ENCODE measurements at regions not wholly inside any gene's neighbourhood (a gene's known extent, or its start where the extent isn't known, plus 50 kb on each side); places are given as distances from the start of the nearest gene placed in this dataset. TPM values are rescaled to one million over a fixed set of nuclear protein-coding genes. Genes with fewer than 3 reads are reported as not detected.

Small RNAs in the stretch of these regions (microRNA-seq; reads per million reads assigned to microRNA genes)
- gene MIR4533 (ENCODE audit: borderline microRNAs expressed) (not detected), gene MIR548AG2 (ENCODE audit: borderline microRNAs expressed) (not detected), gene MIR646 (ENCODE audit: borderline microRNAs expressed) (not detected)
